Right ventricle myocardium inferior (tissue), 1 donor: ENCODE measurements at regions not wholly inside any gene's neighbourhood (a gene's known extent, or its start where the extent isn't known, plus 50 kb on each side); places are given as distances from the start of the nearest gene placed in this dataset.

Source experiments
- ATAC-seq: fragments of 200-7000 bp; cut with Tn5 transposase; one replicate; pipeline ENCODE4 v1.9.1; 2020; ENCODE audit warnings: mild to moderate bottlenecking, moderate library complexity
- DNase-seq: peaks from one replicate; pipeline ENCODE4 v3.0.0; 2021; ENCODE audit errors: missing footprints
- intact Hi-C: fragments of 100-400 bp; cut with DNase I; formaldehyde crosslinking; loops from one replicate; pipeline ENCODE4 v1.11.0; 2022
- donor health status: DM: no; HTN: yes; CAD: no; lungs with severe emphysema.

GRCh38 chr4:157824021-157824420 lies 348.8 kb downstream of the GASK1B start:
- intact Hi-C loops: no loop called here
- no peak for ATAC-seq
- DNase-seq: no peak

DNA sequence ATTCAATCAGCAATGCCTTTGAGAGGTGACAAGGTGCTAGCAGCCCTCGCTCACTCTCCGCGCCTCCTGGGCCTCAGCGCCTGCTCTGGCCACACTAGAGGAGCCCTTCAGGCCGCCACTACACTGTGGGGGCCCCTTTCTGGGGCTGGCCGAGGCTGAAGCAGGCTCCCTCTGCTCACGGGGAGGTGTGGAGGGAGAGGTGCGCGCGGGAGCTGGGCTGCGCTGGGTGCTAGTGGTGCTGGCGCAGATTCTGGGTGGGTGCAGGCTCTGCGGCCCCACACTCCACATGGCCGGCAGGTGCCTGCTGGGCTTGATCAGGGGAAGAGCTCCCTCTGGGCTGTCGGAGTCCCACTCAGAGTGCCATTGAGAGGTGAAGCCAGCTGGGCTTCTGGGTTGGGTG lies 351.0 kb downstream of the GASK1B start:
- intact Hi-C loops: no loop called here

DNA sequence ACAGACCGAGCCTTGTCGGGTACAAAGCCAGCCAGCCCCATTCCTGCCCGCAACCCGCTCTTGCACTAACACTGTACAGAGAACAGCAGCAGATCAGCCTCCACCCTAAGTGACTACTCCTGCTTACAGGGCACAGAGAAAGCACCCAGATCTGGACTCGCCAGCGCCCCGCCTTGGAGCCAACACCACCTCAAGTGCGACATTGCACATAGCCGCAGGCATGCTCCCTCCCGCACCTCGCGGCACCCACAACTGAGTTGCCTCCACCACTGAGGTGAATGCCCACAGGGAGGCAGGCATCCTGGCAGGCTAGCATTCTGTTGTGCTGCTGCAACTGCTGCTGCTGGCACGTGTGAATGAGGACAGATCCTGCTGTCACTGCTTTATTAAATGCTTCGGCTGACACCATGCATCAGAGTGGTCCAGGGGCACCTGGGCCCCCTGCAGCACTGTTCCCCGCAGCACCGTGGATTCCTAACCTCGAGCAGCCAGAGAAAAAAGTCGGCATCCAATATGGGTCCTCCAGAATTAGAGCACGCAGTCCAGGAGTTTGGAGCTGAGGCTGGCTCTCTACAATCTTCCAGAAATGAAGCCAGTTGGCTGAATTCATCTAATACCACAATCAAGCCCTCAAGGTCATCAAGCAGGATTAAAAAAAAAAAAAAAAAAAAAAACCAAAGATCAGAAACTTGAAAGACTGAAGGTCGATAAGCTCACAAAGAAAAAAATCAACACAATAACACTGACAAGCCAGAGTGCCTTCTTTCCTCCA lies 352.9 kb downstream of the GASK1B start:
- no peak for ATAC-seq
- no peak for DNase-seq
- intact Hi-C loops: no loop called here

More for the DNA sequence above, 351.0 kb downstream of the GASK1B start:
- peak; percentile 54 for DNase-seq
- ATAC-seq: no peak

GRCh38 chr4:157818946-157819692 lies 353.7 kb downstream of the GASK1B start:
- peak; percentile 60 for DNase-seq
- intact Hi-C loops: no loop called here
- no peak for ATAC-seq

DNA sequence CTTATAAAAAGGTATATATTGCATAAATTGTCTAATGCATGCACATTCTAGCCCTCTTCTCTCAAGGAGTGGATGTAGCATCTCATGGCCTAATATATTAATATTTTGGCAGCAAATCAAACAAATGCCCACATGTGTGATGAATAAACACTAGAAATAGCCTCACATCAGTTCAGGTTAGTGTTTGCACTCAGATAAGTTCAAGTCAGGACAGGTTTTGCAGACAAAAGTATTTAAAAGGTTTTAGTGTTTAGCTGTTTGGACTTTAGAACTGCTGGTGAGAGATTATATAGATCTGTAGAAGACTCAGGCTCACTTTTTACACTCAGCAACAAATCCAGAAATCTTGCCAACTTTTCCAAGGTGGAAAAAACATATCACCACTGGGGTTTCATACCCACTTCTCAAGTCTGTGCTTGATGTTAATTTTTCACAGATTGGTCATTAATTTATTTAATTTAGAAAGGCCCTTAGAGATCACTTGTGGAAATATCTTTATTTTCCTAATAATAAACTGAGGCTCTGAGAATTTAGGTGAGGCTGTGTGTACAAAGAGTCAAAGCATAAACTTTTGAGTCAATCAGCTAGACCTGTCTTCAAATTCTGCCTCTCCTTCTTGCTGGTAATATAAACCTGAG lies 362.6 kb downstream of the GASK1B start:
- ATAC-seq (no peak), DNase-seq (no peak)
- intact Hi-C loops: no loop called here

DNA sequence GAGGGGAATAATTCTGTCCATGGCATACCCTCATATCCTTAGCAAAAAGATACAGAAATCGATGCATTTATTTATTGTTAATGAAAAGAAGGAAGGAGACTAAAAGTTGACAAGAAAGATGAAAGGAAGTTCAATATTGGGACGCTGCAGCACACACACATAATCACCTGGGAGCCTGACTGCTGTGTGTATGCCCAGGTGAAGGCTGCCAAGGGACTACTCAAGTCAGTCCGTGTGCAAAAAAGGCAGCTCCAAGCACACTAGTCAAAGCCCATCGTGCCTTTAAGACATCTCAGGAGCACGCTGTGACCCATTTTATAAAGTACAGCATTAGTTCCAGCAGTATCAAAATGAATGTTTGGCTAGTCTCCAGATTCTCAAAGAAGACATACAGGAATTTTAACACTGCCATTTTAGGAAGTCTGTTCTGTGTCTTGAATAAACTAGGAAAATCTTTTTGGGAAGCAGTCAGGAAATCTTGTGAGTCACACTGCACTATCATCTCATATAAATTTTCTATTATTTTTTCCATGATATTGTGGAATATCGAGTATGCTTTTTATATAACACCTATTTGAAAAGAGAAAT lies 363.9 kb downstream of the GASK1B start:
- no peak for ATAC-seq
- DNase-seq: no peak
- intact Hi-C loops: no loop called here

- intact Hi-C loops: no loop called here
- DNase-seq (no peak), ATAC-seq (no peak)
Measured at GRCh38 chr4:157806184-157806583, 366.6 kb downstream of the GASK1B start.

DNA sequence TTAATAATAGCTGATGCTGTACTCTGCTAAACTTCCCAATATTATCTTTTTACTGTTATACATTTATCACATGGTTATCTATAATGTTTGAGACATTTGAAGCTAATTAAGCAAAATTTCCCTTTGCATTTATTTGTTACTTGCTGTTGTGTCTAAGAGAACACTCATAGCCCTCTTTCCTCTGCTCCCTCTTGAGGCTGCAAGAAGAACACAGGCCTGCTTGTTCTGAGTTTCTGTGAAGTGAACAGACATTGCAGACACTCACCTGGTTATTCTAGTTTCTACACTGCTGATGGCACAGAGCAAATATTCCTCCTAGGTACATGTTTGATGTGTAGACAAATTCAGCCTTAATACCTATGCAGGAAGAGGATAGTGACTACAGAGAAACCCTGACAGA lies 367.8 kb downstream of the GASK1B start:
- ATAC-seq: no peak
- intact Hi-C loops: no loop called here
- DNase-seq: no peak

DNA sequence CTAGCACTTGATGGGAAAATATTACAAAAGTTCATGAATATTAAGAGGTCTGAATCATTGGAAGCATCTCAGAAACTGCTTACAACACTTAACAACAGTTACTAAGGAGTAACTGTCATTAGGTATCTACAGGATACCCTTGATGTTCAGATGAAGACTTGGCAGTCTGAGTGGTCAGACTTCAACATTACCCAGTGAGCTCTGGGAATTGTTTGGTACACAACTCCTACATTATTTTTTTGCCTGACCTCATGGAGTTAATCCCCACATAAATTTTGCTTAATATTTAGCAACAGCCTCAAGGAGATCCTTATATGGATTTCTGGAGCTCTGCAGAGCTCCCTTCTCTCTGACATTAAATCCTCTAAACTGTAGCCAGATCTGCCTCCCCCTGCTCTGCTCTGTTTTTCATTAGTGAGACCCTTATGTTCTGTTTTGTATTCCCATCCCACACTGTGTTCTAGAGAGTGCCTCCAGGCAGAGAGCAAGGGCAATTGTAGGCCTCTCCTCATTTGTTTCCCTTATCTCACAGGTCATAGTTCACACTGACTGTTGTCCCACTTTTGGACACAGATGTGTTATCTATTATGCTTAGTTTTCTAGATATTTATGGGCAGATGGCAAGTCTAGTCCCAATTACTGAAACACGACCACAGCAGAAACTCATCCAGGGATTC lies 368.8 kb downstream of the GASK1B start:
- no peak for ATAC-seq
- intact Hi-C loops: no loop called here
- no peak for DNase-seq

DNA sequence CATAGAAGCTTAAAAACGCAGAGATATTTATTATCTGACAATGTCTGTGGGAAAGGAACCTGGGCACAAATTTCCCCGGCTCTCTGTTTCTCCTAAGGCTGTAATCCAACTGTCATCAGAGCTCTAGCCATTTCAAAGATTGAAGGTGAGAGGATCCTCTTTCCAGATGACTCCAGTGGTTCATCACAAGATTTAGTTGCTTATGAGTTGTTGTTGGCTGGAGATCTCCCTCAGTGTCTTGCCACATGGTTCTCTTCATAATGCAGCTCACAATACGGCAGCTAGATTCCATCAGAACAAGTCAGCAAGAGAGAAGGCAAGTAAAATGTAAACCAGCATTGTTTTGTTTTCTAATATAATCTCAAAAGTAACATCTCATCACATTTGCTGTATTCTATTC lies 369.4 kb downstream of the GASK1B start:
- DNase-seq: no peak
- intact Hi-C loops: no loop called here
- no peak for ATAC-seq

DNA sequence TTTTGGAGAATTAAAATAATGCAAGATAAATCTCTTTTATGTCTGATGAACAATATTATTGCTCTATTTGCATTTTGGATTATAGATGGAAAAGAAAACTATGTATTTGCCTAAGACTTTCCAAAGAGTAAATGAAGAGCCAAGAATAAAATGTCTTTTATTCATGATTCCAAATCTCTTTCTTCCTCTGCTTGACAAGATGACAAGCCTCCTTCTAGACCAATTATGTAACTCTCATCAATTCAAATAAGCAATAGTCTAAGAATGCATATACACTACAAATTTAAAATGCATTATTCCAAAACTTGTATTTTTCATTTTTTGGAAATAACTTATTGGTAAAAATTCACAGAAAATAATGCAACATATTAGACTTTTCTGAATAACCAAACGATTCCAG lies 377.3 kb downstream of the GASK1B start:
- intact Hi-C loops: no loop called here
- ATAC-seq (no peak), DNase-seq (no peak)

DNA sequence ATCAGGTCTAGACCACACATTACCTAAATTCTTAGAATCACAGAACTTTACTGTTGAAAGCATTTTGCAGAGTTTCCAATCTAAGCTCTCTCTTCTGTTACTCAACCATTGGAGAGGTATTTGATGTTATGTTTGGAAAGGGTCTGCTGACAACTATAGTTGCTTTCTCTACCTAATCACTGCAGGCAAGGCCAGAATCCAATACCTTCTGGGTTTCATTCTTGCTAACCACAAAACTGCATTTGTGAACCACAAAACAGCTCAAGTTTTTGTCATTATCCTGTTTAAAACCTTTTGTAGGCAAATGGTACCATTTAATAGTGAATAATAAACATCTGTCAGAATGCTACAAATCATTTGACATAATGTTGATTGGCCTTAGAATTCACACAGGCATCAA lies 380.1 kb downstream of the GASK1B start:
- ATAC-seq: no peak
- DNase-seq: no peak

DNA sequence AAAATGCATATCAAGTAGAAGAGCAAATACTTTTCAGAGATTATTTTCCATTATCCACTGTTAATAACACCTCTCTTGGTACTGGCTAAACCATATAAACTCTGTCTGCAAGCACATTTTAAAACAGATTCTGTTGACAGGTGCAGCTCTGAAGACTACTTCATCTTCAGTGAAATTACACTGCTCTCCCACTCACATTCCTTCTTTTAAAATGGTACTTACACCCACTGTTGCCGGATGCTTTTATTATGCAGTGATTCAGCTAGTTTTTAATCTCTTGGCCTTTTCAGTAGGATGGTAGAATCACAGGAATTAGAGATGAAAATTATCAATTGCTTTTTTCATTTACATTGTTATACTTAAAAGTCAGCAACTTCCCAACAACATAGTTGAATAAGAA lies 381.6 kb downstream of the GASK1B start:
- intact Hi-C loops: no loop called here
- DNase-seq: no peak
- ATAC-seq: no peak

More for the DNA sequence above, 380.1 kb downstream of the GASK1B start:
- intact Hi-C loops: no loop called here

GRCh38 chr4:157787618-157788017 lies 385.2 kb downstream of the GASK1B start:
- DNase-seq (no peak), ATAC-seq (no peak)
- intact Hi-C loops: no loop called here

DNA sequence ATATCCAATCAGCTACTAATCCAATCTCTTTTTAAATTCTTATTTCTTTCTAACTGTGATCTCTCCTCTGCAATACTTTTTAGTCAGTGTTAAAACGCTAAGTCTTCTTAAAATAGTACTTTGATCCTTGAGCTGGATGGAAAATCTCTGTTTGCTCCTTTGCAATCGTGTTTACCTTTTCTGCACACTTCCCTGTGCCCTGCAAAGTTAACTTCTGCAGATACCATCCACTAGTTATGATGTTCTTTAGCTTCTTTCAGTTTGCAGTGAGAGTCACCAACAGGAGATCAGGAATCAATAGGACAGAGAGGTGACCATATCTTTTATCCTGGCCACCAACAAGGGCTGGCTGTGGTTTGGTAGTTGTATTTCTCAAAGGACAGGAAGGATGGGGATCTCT lies 391.5 kb downstream of the GASK1B start:
- DNase-seq (no peak), ATAC-seq (no peak)
- intact Hi-C loops: no loop called here

GRCh38 chr4:157779081-157779480 lies 393.7 kb downstream of the GASK1B start:
- ATAC-seq (no peak), DNase-seq (no peak)
- intact Hi-C loops: no loop called here

GRCh38 chr4:157776930-157777528 lies 395.8 kb downstream of the GASK1B start:
- intact Hi-C loops: no loop called here
- DNase-seq: no peak
- no peak for ATAC-seq

DNA sequence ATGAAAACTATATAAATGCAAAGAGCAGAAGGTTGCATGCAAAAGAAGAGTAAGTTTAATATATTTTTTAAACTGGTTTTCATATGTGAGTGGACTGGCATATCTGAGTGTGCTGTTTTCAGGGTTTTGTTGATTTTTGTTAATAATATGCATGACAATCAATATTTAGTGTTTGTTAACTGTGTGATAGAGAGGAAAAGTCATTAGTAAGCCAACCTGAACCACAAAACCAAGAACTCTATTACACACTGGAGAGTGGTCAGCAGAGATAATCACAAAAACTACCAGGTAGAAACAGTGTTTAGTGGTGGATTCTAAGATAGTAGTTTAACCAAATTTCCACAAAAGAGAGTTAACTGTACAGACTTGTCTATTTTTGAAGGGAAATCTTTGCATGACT lies 396.9 kb downstream of the GASK1B start:
- intact Hi-C loops: no loop called here
- ATAC-seq (no peak), DNase-seq (no peak)

GRCh38 chr4:157772907-157773306 lies 399.9 kb downstream of the GASK1B start:
- DNase-seq (no peak), ATAC-seq (no peak)
- intact Hi-C loops: no loop called here
